ENCODE measurements at regions not wholly inside any gene's neighbourhood (a gene's known extent, or its start where the extent isn't known, plus 50 kb on each side); places are given as distances from the start of the nearest gene placed in this dataset.

DNA sequence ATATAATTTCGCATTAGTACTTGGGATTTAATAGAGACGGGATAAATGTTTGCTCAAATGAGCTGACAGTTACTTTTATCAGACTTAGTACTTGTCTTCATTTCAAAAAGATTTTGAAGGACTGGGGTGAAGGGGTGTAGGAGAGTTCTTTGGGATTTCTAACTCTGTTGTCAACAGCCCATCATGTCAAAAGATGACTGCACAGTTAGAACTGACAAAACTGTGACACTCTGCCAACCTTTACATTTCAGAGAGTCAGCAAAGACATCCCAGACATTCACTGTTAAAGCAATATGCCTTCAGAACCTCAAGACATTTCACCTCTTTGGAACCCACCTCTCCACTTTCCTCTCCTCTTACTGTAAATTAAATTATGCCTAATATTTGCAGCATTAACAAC is 285.4 kb upstream of the SPHKAP start:
- Histone ChIP-seq H2BK15ac (ENCODE audit: low read depth, poor library complexity, severe bottlenecking) (no peak overlapping the region), H3K4me1 (ENCODE audit: control insufficient read depth, insufficient read depth, low read depth, low read length) (no peaks in the 10 kb centered on the region), H3K4me3 (ENCODE audit: insufficient read depth in 1 of 2, low read depth in 1 of 2, low read length in 2 of 2) (no peak overlapping the region), H2BK12ac (ENCODE audit: low read length in 2 of 2) (no peak overlapping the region), H2AK5ac (ENCODE audit: low read length, severe bottlenecking) (no peak overlapping the region), H3K4ac (ENCODE audit: low read depth in 1 of 2, low read length in 2 of 2) (no peak overlapping the region), H3K23ac (ENCODE audit: low read length in 2 of 2) (no peak overlapping the region), H3K9me3 (ENCODE audit: control insufficient read depth, low read length) (peaks cover 20% of the 10 kb centered on the region), H3K27ac (ENCODE audit: low read length, poor library complexity, severe bottlenecking) (no peak overlapping the region), H3K14ac (ENCODE audit: low read length in 2 of 2) (no peak overlapping the region), H3K9ac (ENCODE audit: low read length) (no peak overlapping the region), H2BK5ac (ENCODE audit: low read depth, low read length, poor library complexity, severe bottlenecking) (no peak overlapping the region), H2AFZ (ENCODE audit: low read depth, low read length) (no peak overlapping the region), H3K18ac (ENCODE audit: low read depth in 1 of 2, low read length in 2 of 2) (no peak overlapping the region), H2BK120ac (ENCODE audit: low read depth, low read length) (no peak overlapping the region), H3K36me3 (ENCODE audit: control insufficient read depth in 1 of 2, insufficient read depth in 2 of 2, low read depth in 1 of 2, low read length in 2 of 2) (no peaks in the 10 kb centered on the region), H4K8ac (ENCODE audit: low read length) (no peak overlapping the region), H3K4me2 (ENCODE audit: low read length, poor library complexity, severe bottlenecking) (no peak overlapping the region), H4K91ac (ENCODE audit: low read length) (no peak overlapping the region), H3K27me3 (ENCODE audit: control insufficient read depth in 1 of 2, insufficient read depth in 1 of 2, low read length in 2 of 2) (no peaks in the 10 kb centered on the region), H3K79me1 (replicated peaks; ENCODE audit: low read length, poor library complexity, severe bottlenecking) (no peaks in the 10 kb centered on the region)
- no CpG with 5 or more reads among the region's 2 CpGs for WGBS
- no peak for DNase-seq

GRCh38 chr2:228465408-228465807 is 283.9 kb upstream of the SPHKAP start:
- H3K79me1 ChIP-seq (replicated peaks; ENCODE audit: low read length, poor library complexity, severe bottlenecking) = no peaks in the 10 kb centered on the region
- no peak overlapping the region for H4K8ac ChIP-seq (ENCODE audit: low read length)
- H2BK5ac ChIP-seq (ENCODE audit: low read depth, low read length, poor library complexity, severe bottlenecking) = no peak overlapping the region
- H3K36me3 ChIP-seq (ENCODE audit: control insufficient read depth in 1 of 2, insufficient read depth in 2 of 2, low read depth in 1 of 2, low read length in 2 of 2) = no peaks in the 10 kb centered on the region
- no peak overlapping the region for H3K4me2 ChIP-seq (ENCODE audit: low read length, poor library complexity, severe bottlenecking)
- H3K9me3 ChIP-seq (ENCODE audit: control insufficient read depth, low read length) = peaks cover 27% of the 10 kb centered on the region
- no peaks in the 10 kb centered on the region for H3K27me3 ChIP-seq (ENCODE audit: control insufficient read depth in 1 of 2, insufficient read depth in 1 of 2, low read length in 2 of 2)
- no peak overlapping the region for H2BK120ac ChIP-seq (ENCODE audit: low read depth, low read length)
- no peak overlapping the region for H3K27ac ChIP-seq (ENCODE audit: low read length, poor library complexity, severe bottlenecking)
- no peak overlapping the region for H4K91ac ChIP-seq (ENCODE audit: low read length)
- H3K9ac ChIP-seq (ENCODE audit: low read length) = no peak overlapping the region
- no peak overlapping the region for H2BK12ac ChIP-seq (ENCODE audit: low read length in 2 of 2)
- H3K4me3 ChIP-seq (ENCODE audit: insufficient read depth in 1 of 2, low read depth in 1 of 2, low read length in 2 of 2) = no peak overlapping the region
- no peak overlapping the region for H2AK5ac ChIP-seq (ENCODE audit: low read length, severe bottlenecking)
- no peak overlapping the region for H3K14ac ChIP-seq (ENCODE audit: low read length in 2 of 2)
- no peaks in the 10 kb centered on the region for H3K4me1 ChIP-seq (ENCODE audit: control insufficient read depth, insufficient read depth, low read depth, low read length)
- no peak overlapping the region for H2BK15ac ChIP-seq (ENCODE audit: low read depth, poor library complexity, severe bottlenecking)
- no peak for DNase-seq
- H3K23ac ChIP-seq (ENCODE audit: low read length in 2 of 2) = no peak overlapping the region
- H3K18ac ChIP-seq (ENCODE audit: low read depth in 1 of 2, low read length in 2 of 2) = no peak overlapping the region
- no peak overlapping the region for H3K4ac ChIP-seq (ENCODE audit: low read depth in 1 of 2, low read length in 2 of 2)
- WGBS = 53% methylated on average over 3 of the region's 4 CpGs
- H2AFZ ChIP-seq (ENCODE audit: low read depth, low read length) = no peak overlapping the region

DNA sequence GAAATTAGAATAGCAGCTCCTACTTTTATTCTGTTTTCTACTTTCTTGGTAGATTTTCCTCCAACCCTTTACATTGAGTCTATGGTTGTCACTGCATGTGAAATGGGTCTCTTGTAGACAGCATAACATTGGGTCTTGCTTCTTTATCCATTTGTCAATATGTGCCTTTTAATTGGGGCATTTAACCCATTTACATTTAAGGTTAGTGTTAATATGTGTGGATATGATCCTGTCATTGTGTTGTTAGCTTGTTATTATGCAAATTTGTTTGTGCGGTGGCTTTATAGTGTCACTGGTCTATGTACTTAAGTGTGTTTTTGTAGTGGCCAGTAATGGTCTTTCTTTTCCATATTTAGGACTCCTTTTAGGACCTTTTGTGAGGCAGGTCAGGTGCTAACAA is 276.9 kb upstream of the SPHKAP start:
- no peak overlapping the region for H2BK120ac ChIP-seq (ENCODE audit: low read depth, low read length)
- no peak overlapping the region for H2AFZ ChIP-seq (ENCODE audit: low read depth, low read length)
- no peak for DNase-seq
- no peak overlapping the region for H2AK5ac ChIP-seq (ENCODE audit: low read length, severe bottlenecking)
- no peaks in the 10 kb centered on the region for H3K36me3 ChIP-seq (ENCODE audit: control insufficient read depth in 1 of 2, insufficient read depth in 2 of 2, low read depth in 1 of 2, low read length in 2 of 2)
- H2BK12ac ChIP-seq (ENCODE audit: low read length in 2 of 2) = no peak overlapping the region
- WGBS = 96% methylated on average over 1 of the region's 1 CpG
- no peak overlapping the region for H3K14ac ChIP-seq (ENCODE audit: low read length in 2 of 2)
- H3K4me2 ChIP-seq (ENCODE audit: low read length, poor library complexity, severe bottlenecking) = no peak overlapping the region
- no peak overlapping the region for H4K8ac ChIP-seq (ENCODE audit: low read length)
- no peak overlapping the region for H3K4me3 ChIP-seq (ENCODE audit: insufficient read depth in 1 of 2, low read depth in 1 of 2, low read length in 2 of 2)
- H2BK5ac ChIP-seq (ENCODE audit: low read depth, low read length, poor library complexity, severe bottlenecking) = no peak overlapping the region
- peaks cover 67% of the 10 kb centered on the region for H3K9me3 ChIP-seq (ENCODE audit: control insufficient read depth, low read length)
- H2BK15ac ChIP-seq (ENCODE audit: low read depth, poor library complexity, severe bottlenecking) = no peak overlapping the region
- no peak overlapping the region for H3K23ac ChIP-seq (ENCODE audit: low read length in 2 of 2)
- H4K91ac ChIP-seq (ENCODE audit: low read length) = no peak overlapping the region
- H3K4ac ChIP-seq (ENCODE audit: low read depth in 1 of 2, low read length in 2 of 2) = no peak overlapping the region
- H3K27ac ChIP-seq (ENCODE audit: low read length, poor library complexity, severe bottlenecking) = no peak overlapping the region
- H3K79me1 ChIP-seq (replicated peaks; ENCODE audit: low read length, poor library complexity, severe bottlenecking) = no peaks in the 10 kb centered on the region
- no peaks in the 10 kb centered on the region for H3K4me1 ChIP-seq (ENCODE audit: control insufficient read depth, insufficient read depth, low read depth, low read length)
- H3K18ac ChIP-seq (ENCODE audit: low read depth in 1 of 2, low read length in 2 of 2) = no peak overlapping the region
- H3K9ac ChIP-seq (ENCODE audit: low read length) = no peak overlapping the region
- H3K27me3 ChIP-seq (ENCODE audit: control insufficient read depth in 1 of 2, insufficient read depth in 1 of 2, low read length in 2 of 2) = no peaks in the 10 kb centered on the region

DNA sequence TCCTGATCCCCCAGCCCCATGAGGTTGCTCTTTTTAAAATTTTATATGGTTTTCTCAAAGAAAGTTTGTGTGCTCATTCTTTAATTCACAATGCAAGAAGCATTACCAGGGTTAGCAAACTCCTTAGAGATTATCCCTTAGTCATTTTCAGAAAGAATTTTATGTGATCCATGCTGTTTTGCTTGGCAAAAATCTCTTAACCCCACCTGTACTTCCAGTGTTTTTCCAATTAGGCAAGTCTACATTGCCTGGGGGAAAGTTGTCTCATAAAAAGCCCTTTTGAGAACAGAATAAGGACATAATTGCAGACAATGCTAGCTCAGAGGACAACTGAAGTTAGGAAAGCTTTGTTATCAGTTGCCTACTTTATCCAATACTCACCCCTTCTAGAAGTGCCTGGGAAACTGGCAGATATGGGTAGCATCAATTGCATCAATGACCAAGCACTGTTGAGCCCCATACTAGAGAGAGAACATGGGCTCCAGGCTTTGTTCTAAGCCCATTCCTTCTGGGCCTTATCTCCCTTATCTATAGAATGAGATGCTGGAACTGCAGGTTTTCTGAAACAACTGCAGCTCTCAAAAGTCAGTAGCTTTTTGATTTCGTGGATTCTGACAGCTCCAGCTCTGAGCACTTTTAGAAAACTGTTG is 265.9 kb upstream of the SPHKAP start:
- H3K4me1 ChIP-seq (ENCODE audit: control insufficient read depth, insufficient read depth, low read depth, low read length) = no peaks in the 10 kb centered on the region
- H3K36me3 ChIP-seq (ENCODE audit: control insufficient read depth in 1 of 2, insufficient read depth in 2 of 2, low read depth in 1 of 2, low read length in 2 of 2) = no peaks in the 10 kb centered on the region
- no CpG with 5 or more reads among the region's 1 CpG for WGBS

More for the DNA sequence above, 265.9 kb upstream of the SPHKAP start:
- H2AFZ ChIP-seq (ENCODE audit: low read depth, low read length) = no peak overlapping the region
- no peak overlapping the region for H3K23ac ChIP-seq (ENCODE audit: low read length in 2 of 2)
- H4K8ac ChIP-seq (ENCODE audit: low read length) = no peak overlapping the region
- no peak overlapping the region for H3K18ac ChIP-seq (ENCODE audit: low read depth in 1 of 2, low read length in 2 of 2)
- H4K91ac ChIP-seq (ENCODE audit: low read length) = no peak overlapping the region
- H3K4me3 ChIP-seq (ENCODE audit: insufficient read depth in 1 of 2, low read depth in 1 of 2, low read length in 2 of 2) = no peak overlapping the region
- no peak overlapping the region for H2BK120ac ChIP-seq (ENCODE audit: low read depth, low read length)
- no peaks in the 10 kb centered on the region for H3K27me3 ChIP-seq (ENCODE audit: control insufficient read depth in 1 of 2, insufficient read depth in 1 of 2, low read length in 2 of 2)
- no peak overlapping the region for H3K27ac ChIP-seq (ENCODE audit: low read length, poor library complexity, severe bottlenecking)
- no peak overlapping the region for H3K14ac ChIP-seq (ENCODE audit: low read length in 2 of 2)
- no peak overlapping the region for H3K9ac ChIP-seq (ENCODE audit: low read length)
- no peak overlapping the region for H3K4me2 ChIP-seq (ENCODE audit: low read length, poor library complexity, severe bottlenecking)
- H2AK5ac ChIP-seq (ENCODE audit: low read length, severe bottlenecking) = no peak overlapping the region
- H2BK5ac ChIP-seq (ENCODE audit: low read depth, low read length, poor library complexity, severe bottlenecking) = no peak overlapping the region
- H3K4ac ChIP-seq (ENCODE audit: low read depth in 1 of 2, low read length in 2 of 2) = no peak overlapping the region
- H3K79me1 ChIP-seq (replicated peaks; ENCODE audit: low read length, poor library complexity, severe bottlenecking) = no peaks in the 10 kb centered on the region
- no peak overlapping the region for H2BK12ac ChIP-seq (ENCODE audit: low read length in 2 of 2)
- H2BK15ac ChIP-seq (ENCODE audit: low read depth, poor library complexity, severe bottlenecking) = no peak overlapping the region
- H3K9me3 ChIP-seq (ENCODE audit: control insufficient read depth, low read length) = peaks cover 11% of the 10 kb centered on the region
- no peak for DNase-seq

Data from mesenchymal stem cell (in vitro differentiated cells and primary cell).